ENCODE measurements at regions not wholly inside any gene's neighbourhood (a gene's known extent, or its start where the extent isn't known, plus 50 kb on each side); places are given as distances from the start of the nearest gene placed in this dataset.

DNA sequence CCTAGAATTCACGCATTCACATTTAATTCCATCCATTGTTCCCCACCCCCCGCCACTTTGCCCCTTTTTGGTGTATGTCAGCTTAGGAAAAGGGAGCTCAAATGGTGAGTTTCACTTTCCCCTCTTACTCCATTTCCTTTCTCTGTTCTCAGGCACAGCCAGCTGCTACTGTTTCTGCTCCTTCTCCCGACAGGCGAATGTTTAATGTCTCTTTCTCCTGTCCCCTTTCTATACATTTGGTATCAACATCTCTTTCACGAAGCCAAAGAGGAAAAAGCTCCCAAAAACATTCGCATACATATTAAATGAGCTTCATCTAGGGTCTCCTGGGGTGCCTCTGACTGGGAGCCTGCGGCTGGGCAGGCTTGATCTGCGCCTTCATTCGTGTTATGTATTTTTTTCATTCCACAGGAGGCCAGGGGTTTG is 124.2 kb upstream of the SATB2 start:
- POLR2A ChIA-PET: no interaction called here
- TF ChIP-seq, protein P1, sequence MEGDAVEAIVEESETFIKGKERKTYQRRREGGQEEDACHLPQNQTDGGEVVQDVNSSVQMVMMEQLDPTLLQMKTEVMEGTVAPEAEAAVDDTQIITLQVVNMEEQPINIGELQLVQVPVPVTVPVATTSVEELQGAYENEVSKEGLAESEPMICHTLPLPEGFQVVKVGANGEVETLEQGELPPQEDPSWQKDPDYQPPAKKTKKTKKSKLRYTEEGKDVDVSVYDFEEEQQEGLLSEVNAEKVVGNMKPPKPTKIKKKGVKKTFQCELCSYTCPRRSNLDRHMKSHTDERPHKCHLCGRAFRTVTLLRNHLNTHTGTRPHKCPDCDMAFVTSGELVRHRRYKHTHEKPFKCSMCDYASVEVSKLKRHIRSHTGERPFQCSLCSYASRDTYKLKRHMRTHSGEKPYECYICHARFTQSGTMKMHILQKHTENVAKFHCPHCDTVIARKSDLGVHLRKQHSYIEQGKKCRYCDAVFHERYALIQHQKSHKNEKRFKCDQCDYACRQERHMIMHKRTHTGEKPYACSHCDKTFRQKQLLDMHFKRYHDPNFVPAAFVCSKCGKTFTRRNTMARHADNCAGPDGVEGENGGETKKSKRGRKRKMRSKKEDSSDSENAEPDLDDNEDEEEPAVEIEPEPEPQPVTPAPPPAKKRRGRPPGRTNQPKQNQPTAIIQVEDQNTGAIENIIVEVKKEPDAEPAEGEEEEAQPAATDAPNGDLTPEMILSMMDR (IDR thresholded peaks at IDR 0.05): no peak
- Mint-ChIP-seq H3K9me3 (no peaks in the 10 kb centered on the region), H3K36me3 (ENCODE audit: low read depth) (no peaks in the 10 kb centered on the region), H3K27me3 (no peaks in the 10 kb centered on the region), H3K4me3 (no peak overlapping the region), H3K4me1 (no peaks in the 10 kb centered on the region), H3K27ac (no peak overlapping the region)
- intact Hi-C loops (cut with micrococcal nuclease): no loop called here
- CTCF ChIA-PET: no interaction called here
- ATAC-seq (ENCODE audit: low read depth): no peak
- no peak for DNase-seq

DNA sequence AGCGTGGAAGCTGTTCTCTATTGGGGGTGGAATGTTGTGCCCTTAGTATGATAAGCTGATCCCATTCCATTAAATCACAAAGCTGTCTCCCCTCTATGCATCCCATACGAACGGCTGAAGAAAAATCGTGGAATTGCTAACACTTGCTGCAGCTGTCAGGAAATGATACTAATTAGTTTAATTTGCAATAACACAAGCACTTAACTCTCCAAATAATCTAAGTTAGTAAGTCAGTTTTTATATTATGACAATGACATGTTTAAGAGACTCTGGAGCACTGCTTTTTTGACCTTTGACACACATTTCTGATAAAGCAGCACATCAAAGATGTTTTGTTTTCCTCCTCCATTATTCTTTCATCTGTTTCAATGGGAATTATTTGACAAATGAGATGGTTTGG is 123.7 kb upstream of the SATB2 start:
- TF ChIP-seq, protein P1 (IDR thresholded peaks at IDR 0.05): no peak
- no peaks in the 10 kb centered on the region for H3K4me1 Mint-ChIP-seq
- intact Hi-C loops (cut with micrococcal nuclease): no loop called here
- H3K4me3 Mint-ChIP-seq: no peak overlapping the region
- H3K27ac Mint-ChIP-seq: no peak overlapping the region
- POLR2A ChIA-PET: no interaction called here
- CTCF ChIA-PET: no interaction called here
- H3K36me3 Mint-ChIP-seq (ENCODE audit: low read depth): no peaks in the 10 kb centered on the region
- no peaks in the 10 kb centered on the region for H3K27me3 Mint-ChIP-seq
- ATAC-seq (ENCODE audit: low read depth) (no peak), DNase-seq (no peak)
- no peaks in the 10 kb centered on the region for H3K9me3 Mint-ChIP-seq

DNA sequence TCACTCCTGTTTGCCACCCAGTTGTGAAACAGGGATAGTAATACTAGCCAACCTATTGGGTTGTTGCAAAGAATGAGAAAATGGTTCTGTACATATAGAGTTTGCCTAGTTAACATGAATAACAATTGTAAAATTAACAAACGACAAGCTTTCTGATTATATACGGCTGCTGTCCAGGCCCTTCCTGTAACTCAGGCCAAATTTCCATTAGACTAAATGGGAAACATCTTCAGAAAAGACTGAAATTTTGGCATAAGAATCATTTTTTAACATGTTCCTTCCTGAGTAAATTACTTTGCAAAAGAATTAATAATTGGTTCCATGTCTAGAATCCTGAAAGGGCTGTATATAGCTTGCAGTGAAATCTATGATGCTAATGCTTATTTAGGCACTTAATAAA is 117.7 kb upstream of the SATB2 start:
- DNase-seq (no peak), ATAC-seq (ENCODE audit: low read depth) (no peak)
- TF ChIP-seq, protein P1 (IDR thresholded peaks at IDR 0.05): no peak
- Mint-ChIP-seq H3K9me3 (no peaks in the 10 kb centered on the region), H3K27me3 (no peaks in the 10 kb centered on the region), H3K4me3 (no peak overlapping the region), H3K36me3 (ENCODE audit: low read depth) (no peaks in the 10 kb centered on the region), H3K4me1 (no peaks in the 10 kb centered on the region), H3K27ac (no peak overlapping the region)
- intact Hi-C loops (cut with micrococcal nuclease): no loop called here
- POLR2A ChIA-PET: no interaction called here
- CTCF ChIA-PET: no interaction called here

DNA sequence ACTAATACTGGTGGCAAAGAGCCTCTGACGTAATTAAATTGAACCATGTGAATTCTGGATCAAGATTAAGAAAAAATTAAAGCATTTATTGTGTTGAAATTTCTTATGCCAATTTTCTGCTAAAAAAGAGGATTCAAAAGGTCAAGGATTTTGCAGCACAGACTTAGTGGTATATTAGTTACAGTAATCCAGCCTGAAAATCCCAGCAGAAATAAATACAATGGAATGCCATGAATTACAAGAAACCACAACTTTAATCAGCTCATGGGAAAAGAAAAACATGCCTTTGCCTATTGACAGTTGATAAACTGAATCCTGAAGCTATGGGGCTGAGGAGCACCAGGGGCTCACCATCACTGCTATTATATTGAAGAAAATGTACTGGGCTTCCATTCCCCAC is 114.8 kb upstream of the SATB2 start:
- CTCF ChIA-PET: no interaction called here
- DNase-seq (no peak), ATAC-seq (ENCODE audit: low read depth) (no peak)
- no peak overlapping the region for H3K27ac Mint-ChIP-seq
- POLR2A ChIA-PET: no interaction called here
- H3K9me3 Mint-ChIP-seq: no peaks in the 10 kb centered on the region
- no peak overlapping the region for H3K4me3 Mint-ChIP-seq
- intact Hi-C loops (cut with micrococcal nuclease): no loop called here
- no peaks in the 10 kb centered on the region for H3K4me1 Mint-ChIP-seq
- H3K27me3 Mint-ChIP-seq: peaks cover 4% of the 10 kb centered on the region
- no peaks in the 10 kb centered on the region for H3K36me3 Mint-ChIP-seq (ENCODE audit: low read depth)
- TF ChIP-seq, protein P1 (IDR thresholded peaks at IDR 0.05): no peak

DNA sequence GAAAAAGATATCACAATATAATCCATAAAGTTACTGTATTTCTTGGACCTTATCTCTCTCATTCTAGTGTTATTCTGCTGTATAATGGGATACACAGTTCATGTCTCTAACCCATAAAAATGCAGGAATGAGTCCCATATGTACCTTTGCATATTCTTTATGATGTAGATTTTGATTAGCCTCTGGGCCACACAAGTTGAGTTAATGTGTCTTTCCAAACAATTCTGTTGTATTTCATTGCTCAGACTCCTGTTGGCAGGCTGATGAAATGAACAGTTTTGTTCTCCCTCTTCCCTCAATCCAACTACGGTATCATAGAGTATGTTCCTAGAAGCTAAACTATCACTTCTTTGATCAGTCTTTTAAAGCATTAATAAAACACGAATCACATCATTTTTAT is 113.2 kb upstream of the SATB2 start:
- Mint-ChIP-seq H3K4me3 (no peak overlapping the region), H3K27me3 (peaks cover 4% of the 10 kb centered on the region), H3K9me3 (no peaks in the 10 kb centered on the region), H3K27ac (no peak overlapping the region), H3K36me3 (ENCODE audit: low read depth) (no peaks in the 10 kb centered on the region), H3K4me1 (no peaks in the 10 kb centered on the region)
- POLR2A ChIA-PET: no interaction called here
- intact Hi-C loops (cut with micrococcal nuclease): no loop called here
- DNase-seq: no peak
- TF ChIP-seq, protein P1 (IDR thresholded peaks at IDR 0.05): no peak
- CTCF ChIA-PET: no interaction called here
- no peak for ATAC-seq (ENCODE audit: low read depth)

Data from activated B cell treated with CpG ODN at 0.5 μM for 24 hours (primary cell).